SH-SY5Y (cell line): ENCODE measurements at regions not wholly inside any gene's neighbourhood (a gene's known extent, or its start where the extent isn't known, plus 50 kb on each side); places are given as distances from the start of the nearest gene placed in this dataset.

Experiments used
- GATA2 ChIP-seq: IDR thresholded peaks from 2 replicates; pipeline ENCODE4 v1.6.1; 2011; ENCODE audit warnings: mild to moderate bottlenecking, low read depth, low read length
- GATA3 ChIP-seq: IDR thresholded peaks from 2 replicates; pipeline ENCODE4 v1.6.1; 2011; ENCODE audit warnings: low read depth, mild to moderate bottlenecking, low read length, moderate library complexity

DNA sequence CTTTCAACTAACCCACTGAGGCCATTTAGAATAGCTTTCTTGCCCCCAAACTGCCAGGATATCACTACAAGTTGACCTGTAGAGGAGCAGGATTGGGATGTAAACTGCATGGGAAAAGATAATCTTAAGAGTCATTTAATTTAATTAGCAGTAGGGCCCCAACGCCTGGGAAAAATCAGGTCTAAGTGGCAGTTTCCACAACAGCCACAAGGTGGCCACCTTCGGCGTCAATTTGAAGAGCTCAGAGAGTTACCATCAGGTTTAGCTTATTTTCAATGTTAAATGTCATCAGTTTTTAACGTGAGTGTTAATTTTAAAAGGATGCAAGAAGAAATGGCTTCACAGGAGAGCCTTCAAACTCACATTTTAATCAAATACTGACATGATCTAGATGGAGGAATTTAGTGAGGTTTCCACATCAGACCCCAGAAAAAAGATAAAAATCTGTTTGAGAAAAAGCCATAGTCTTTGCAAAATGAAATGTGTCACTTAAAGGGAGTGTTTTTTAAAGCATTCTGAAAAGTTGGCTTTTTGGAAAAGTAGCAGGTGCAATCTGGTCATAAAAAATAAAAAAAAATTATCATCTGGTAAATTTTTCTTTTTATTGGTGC lies 77.3 kb upstream of the UPP2 start:
- 0 out of 2 replicates have a peak, but pooled peaks have one; percentile 31 for TF ChIP-seq GATA2
- TF ChIP-seq GATA3 = no peak

DNA sequence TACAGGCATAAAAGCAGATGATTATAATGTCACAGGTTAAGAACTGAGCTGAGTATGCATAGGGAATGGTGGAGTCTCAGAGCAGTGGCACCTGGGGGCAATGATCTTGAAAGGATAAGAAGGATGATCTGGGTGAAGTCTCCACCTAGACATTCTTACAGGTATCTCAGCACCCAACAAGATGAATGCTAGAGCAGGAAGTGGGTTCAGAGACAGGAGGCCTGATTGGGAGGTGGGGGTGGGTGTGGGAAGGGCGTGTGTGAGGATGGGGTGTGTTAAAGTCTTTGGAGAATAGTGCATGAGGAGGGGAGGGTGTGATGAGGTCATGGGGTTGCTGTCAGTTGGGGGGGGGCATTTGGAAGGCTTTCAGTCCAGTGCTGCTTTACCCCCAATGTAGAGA lies 78.8 kb upstream of the UPP2 start:
- no peak for TF ChIP-seq GATA3
- no peak for TF ChIP-seq GATA2

- no peak for TF ChIP-seq GATA2
- TF ChIP-seq GATA3 = no peak
These were observed 80.5 kb upstream of the UPP2 start for GRCh38 chr2:158021226-158021625.

- TF ChIP-seq GATA3 (no peak), GATA2 (no peak)
These were observed 86.1 kb upstream of the UPP2 start for GRCh38 chr2:158015428-158016076.

- TF ChIP-seq GATA2 (no peak), GATA3 (no peak)
These were observed 87.8 kb upstream of the UPP2 start for GRCh38 chr2:158013891-158014290.

GRCh38 chr2:158011055-158011771 lies 90.5 kb upstream of the UPP2 start:
- TF ChIP-seq GATA3 (no peak), GATA2 (no peak)

GRCh38 chr2:158009399-158009798 lies 92.3 kb upstream of the UPP2 start:
- TF ChIP-seq GATA3 (no peak), GATA2 (no peak)

DNA sequence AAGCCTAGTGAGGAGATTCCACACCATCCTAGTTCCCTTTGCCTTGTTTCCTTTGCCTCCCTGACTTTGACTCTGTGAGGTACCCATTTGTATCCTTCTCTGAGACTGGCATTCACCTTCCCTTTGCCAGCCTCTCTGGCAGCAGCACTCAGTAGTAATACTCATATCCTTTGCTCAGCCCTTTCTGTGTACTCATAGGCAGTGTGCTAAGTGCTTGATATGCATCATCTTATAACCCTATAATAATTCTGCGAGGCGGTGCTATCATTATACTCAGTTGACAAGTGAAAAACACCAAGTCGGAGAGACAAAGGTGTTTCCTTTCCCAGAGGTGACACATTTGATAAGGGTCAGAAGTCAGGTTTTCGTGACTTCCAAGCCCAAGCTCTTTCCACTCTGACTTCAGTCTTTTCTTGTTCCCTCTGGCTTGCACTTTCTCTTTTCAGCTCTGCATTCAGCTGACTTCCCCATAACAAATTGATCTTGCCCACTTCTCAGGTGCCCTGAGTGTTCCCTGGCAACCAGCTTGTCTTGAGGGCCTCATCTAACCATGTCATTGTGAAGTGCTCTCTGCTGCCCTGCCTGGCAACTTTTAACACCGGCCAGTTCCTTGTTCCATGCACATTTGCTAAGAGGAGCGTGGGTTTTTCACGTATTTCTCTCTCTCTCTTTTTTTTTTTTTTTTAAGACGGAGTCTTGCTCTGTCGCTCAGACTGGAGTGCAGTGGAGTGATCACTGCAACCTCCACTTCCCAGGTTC lies 94.5 kb upstream of the UPP2 start:
- no peak for TF ChIP-seq GATA2
- TF ChIP-seq GATA3 = no peak

DNA sequence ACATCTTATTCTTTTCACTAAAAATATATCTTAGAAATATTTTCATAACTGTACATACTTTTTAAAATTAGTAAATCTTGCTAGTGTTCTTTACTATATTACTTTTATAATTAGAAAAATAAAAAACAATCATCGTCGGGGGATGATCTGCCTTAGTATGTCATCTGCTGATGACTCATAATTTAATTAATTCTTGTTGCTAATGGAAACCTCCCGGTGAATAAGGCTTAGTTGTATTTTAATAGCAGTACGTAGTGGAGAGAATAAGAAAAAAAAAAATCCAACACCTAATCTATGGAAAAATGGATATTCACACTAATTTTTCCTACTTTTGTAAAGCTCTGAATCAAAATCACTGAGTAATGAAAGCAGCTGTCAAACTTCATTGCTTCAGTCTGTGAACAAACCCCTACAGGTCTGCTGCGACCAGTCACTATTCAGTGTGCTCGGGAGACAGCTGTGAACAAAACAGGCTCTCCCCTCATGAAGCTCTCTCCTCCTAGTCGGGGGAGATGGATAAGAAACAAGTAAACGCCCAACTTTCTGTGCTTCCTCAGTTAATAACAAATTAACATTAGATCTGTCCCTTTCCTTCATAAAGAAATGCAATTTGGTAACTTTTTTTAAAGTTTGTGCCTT lies 97.4 kb upstream of the UPP2 start:
- TF ChIP-seq GATA3 (no peak), GATA2 (no peak)

DNA sequence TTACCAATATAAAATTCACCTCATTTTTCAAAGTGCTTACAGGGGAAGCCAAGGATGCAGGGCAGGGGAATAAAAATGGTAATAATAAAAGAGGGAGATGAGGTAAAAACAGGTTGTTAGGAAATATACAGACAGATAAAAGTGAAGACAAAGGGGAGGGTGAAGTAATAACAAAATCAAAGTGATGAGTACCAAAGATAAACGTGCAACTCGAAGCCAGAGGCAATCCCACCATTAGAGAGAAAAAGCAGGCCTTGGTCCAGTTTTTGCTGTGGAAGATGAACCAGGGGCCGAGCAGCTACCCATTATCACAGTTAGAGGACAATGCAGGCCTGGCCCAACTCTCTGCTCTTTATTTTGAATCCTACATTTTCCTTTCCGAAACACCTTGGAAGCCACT lies 99.6 kb upstream of the UPP2 start:
- TF ChIP-seq GATA3 (peak; percentile 64), GATA2 (peak; percentile 78)

- TF ChIP-seq GATA2 (no peak), GATA3 (no peak)
These were observed 104.9 kb upstream of the UPP2 start for GRCh38 chr2:157996799-157997198.

DNA sequence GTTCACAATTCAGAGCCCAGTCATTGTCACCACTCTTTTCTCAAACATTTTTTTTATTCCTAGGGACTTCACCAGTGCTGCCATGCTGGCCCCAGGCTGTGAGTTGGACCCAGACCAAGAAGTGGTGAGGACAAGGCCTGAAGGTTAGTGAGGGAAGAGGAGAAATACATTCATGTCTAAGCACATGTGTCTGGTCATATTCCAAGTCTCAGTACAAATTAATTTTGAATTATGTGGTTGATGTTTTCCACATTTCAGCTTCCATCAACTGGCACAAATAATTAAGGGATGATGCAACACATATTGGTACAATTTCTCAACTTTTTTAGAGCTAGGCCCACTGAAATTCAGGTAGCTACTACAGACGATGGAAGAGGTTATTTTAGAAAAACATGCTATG lies 106.6 kb upstream of the UPP2 start:
- TF ChIP-seq GATA2 (no peak), GATA3 (no peak)

- TF ChIP-seq GATA2 (no peak), GATA3 (no peak)
These were observed 109.7 kb upstream of the UPP2 start for GRCh38 chr2:157991932-157992331.

DNA sequence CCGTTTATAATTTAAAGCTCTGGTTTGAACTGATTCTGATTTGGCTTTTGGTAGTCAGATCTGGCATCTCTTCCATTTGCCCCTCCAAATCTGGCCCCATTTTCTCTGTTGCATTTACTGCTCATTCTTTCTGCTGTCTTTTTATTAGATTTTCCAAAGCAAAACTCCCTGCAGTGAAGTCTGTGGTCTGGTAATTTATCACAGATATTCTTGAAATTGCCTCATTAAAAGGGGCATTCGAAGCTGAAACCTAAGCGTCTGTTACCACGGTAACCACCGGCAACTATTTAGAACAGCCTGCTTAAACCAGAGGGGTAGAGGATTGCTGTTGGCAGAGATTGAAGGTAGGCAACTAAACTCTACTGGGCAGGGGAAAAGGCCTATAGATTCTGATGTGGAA lies 111.5 kb upstream of the UPP2 start:
- no peak for TF ChIP-seq GATA3
- TF ChIP-seq GATA2 = no peak

DNA sequence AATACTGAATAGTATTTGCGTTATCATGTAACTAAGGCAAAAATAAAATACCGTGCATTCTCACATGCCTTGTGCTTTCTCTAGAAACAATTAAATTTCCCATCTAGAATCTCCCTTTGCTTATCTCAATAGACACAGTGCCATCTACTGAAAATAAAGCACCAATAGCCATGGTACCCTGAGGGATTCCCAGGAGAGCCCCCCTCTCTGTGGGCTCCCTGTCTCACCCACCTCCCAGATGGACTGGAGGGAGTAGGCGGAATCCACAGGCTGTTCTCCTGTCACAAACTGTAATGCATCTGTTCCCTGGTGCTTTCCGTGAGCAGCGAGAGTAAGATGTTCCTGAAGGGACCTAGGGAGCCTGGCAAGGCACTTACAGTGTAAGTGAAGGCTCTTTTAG lies 112.4 kb upstream of the UPP2 start:
- TF ChIP-seq GATA2 = peak; percentile 27; the same call in 1 of the 2 replicates
- no peak for TF ChIP-seq GATA3
